Glomerular visceral epithelial cell (primary cell): ENCODE measurements at regions not wholly inside any gene's neighbourhood (a gene's known extent, or its start where the extent isn't known, plus 50 kb on each side); places are given as distances from the start of the nearest gene placed in this dataset.

Source experiments
- DNase-seq: peaks from one replicate; pipeline ENCODE4 v3.0.0-alpha.2; 2016; ENCODE audit errors: extremely low spot score

GRCh38 chr7:45455662-45456061, 118.5 kb upstream of the ADCY1 start:
- DNase-seq = no peak

DNA sequence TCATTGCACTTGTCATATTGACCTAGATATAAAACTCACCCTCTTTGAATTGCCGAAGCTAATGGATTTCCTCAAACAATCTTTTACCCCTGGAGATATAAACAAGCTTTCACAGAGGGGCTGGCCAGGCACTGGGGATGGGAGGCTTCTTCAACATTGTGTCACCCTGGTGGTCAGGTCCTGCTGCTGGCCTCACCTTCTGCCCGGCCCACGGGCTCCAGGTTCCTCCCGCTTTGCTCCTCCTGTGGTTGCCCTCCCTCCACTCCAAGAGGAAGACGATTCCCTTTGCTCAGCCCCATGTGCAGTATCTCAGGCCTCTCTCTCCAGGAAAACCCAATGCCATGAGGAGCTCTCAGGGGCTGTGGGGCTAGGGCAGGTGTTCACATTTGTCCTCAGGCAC, 118.1 kb upstream of the ADCY1 start:
- DNase-seq = no peak

- no peak for DNase-seq
Measured at GRCh38 chr7:45456747-45457524, 117.2 kb upstream of the ADCY1 start.

- DNase-seq = no peak
Measured at GRCh38 chr7:45457591-45457990, 116.6 kb upstream of the ADCY1 start.

DNA sequence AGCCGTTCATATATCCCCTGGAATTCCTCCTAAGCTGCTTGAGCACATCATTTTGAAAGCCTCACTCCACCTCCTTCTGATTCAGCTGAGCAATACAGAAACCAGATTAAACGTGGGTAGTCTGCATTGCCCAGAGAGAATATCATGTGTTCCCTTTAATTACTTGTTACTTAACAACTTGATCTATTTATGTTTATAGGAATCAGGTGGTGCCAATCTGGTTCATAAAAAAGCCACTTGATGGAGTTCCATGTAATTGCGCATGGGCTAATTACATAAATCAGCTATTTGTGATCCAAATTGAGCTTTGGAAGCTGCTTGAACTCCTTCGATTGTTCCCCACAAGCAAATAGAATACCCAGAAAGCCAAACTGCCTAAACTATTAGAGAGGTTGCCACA, 114.7 kb upstream of the ADCY1 start:
- no peak for DNase-seq

GRCh38 chr7:45460379-45460778, 113.8 kb upstream of the ADCY1 start:
- DNase-seq = no peak

GRCh38 chr7:45461026-45461425, 113.1 kb upstream of the ADCY1 start:
- no peak for DNase-seq

- no peak for DNase-seq
Measured at GRCh38 chr7:45469103-45469502, 105.1 kb upstream of the ADCY1 start.

DNA sequence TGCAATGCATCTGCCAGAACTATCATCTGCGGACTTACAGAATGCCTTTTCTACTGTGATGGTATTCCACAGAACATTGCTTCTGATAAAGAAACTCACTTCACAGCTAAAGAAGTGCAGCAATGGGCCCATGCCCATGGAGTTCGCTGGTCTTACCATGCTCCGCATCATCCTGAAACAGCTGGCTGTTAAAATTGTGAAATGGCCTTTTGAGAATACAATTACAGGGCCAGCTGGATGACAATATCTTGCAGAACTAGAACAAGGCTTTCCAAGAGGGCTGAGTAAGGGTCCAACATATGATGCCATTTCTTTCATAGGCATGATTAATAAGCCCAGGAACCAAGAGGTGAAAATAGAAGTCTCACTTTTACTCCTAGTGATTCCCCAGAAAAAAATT, 104.1 kb upstream of the ADCY1 start:
- DNase-seq = no peak

- DNase-seq = no peak
Measured at GRCh38 chr7:45479781-45480180, 94.4 kb upstream of the ADCY1 start.

- no peak for DNase-seq
Measured at GRCh38 chr7:45482451-45482850, 91.7 kb upstream of the ADCY1 start.

- DNase-seq = no peak
Measured at GRCh38 chr7:45484094-45484493, 90.1 kb upstream of the ADCY1 start.

GRCh38 chr7:45486575-45486974, 87.6 kb upstream of the ADCY1 start:
- DNase-seq = no peak

- no peak for DNase-seq
Measured at GRCh38 chr7:45494885-45495284, 79.3 kb upstream of the ADCY1 start.

DNA sequence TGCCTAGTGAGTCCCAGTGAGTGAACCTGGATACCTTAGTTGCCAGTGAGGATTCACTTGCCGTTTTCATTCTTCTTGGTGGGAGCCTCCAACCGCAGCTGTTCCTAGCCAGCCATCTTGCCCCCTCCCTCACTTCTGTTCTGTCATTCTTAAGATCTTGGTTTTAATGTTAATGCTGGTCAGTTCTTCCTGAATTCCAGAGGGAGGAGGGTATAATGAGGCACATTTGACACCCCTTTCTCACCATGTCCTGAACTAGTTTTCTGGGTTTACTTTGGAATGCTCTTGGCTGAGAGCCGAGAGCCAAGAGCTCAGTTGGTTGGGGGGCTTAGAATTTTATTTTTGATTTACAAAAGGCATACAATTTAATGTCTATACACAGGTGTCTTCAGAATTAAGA, 78.5 kb upstream of the ADCY1 start:
- no peak for DNase-seq

- DNase-seq = no peak
Measured at GRCh38 chr7:45500257-45500656, 73.9 kb upstream of the ADCY1 start.

- no peak for DNase-seq
Measured at GRCh38 chr7:45501791-45502190, 72.4 kb upstream of the ADCY1 start.

DNA sequence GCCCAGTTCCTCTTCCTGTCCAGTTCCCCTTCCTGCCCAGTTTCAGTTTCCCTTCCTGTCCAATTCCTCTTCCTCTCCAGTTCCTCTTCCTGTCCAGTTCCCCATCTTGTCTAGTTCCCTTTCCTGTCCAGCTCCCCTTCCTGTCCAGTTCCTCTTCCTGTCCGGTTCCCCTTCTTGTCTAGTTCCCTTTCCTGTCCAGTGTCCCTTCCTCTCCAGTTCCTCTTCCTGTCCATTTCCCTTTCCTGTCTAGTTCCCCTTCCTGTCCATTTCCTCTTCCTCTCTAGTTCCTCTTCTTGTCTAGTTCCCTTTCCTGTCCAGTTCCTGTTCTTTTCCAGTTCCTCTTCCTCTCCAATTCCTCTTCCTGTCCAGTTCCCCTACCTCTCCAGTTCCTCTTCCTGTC, 68.1 kb upstream of the ADCY1 start:
- no peak for DNase-seq

DNA sequence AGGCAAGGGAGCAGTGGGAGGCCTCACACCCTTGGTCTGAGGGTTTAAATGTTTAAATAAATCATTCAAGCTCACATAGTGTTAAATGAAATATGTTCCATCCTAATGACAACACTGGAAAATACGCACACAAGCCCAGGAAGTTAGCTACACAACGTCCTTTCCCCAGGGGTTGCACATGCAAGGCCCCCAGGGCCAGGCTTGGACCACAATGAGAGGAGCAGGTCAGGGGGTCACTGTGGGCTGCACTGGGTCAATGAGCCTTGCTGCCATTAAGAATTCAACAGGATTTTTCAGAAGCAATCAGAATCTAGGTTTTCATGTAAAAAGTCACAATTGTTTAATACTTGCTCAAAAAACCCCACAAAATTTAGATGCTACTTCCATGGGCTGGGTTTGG, 64.9 kb upstream of the ADCY1 start:
- DNase-seq = no peak

DNA sequence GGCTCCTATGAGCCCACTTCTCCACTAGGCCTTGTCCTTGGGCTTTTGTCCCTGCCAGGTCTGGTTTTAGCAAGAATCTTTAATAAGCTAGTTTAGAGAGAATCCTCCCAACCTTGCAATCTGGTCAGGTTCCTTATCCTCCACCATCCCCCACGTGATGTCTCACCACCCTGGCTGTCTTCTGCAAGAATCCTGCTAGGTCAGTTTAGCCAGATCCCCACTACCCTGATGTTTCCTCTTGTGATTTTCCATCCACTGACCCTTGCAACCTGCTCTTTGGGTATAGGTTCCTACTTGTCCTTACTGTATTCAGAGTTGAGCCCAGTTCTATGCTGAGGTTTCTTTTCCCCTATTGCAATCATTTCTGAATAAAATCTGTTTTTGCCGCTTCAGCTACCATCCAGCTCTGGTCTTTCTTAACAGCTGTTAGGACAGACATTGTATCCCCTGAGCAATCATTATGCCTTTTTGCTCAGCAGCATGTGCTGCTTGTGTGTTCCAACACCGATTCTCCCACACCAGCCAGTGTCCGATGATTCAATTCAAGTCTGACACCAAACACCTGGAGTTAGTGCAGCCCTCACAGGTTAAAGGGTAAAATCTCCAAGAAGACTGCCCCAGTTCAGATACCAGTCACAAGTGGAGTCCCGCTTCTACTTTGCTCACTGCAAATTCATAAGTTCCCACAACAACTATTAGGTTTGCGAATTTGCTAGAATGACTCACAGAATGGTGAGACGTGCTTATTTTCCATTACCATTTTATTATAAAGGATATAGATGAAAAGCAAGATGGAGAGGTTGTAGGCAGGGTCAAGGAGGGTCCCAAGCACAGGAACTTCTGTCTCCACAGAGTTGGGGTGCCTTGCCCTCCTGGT, 62.2 kb upstream of the ADCY1 start:
- DNase-seq = no peak

- no peak for DNase-seq
Measured at GRCh38 chr7:45514944-45515343, 59.2 kb upstream of the ADCY1 start.

DNA sequence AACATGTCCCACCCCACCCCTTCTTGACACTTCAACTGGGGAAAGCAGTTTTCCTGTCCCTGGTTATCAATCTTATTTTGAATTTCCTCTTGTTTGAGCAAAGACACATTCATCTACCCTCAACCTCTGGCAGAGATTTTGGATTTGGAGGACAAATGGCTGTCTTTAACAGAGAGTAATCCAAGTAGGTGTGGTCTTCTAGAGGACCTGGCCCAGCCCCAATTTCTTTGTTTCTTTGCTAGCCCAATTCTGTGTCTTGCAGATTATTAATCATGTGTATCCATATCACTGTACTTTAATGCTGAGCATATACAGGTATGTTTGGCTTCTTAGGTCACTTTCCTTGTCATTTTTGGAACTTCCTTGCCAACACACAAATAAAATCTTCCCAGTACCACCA, 58.8 kb upstream of the ADCY1 start:
- DNase-seq = no peak
